Retinal pigment epithelial cell (primary cell): ENCODE measurements at regions not wholly inside any gene's neighbourhood (a gene's known extent, or its start where the extent isn't known, plus 50 kb on each side); places are given as distances from the start of the nearest gene placed in this dataset.

Experiments used
- DNase-seq: peaks from one replicate; pipeline ENCODE4 v3.0.0-alpha.2; 2010; ENCODE audit warnings: low read depth
- H3K4me3 ChIP-seq: 2 replicates; pipeline ENCODE4 v1.5.1; 2011; ENCODE audit warnings: mild to moderate bottlenecking, low read length, control low read depth, moderate library complexity
- TF ChIP-seq, protein P1 (sequence below): conservative IDR thresholded peaks from 2 replicates; pipeline ENCODE4 v1.5.1; 2011; ENCODE audit warnings: low read depth, low read length, control low read depth, inconsistent platforms

DNA sequence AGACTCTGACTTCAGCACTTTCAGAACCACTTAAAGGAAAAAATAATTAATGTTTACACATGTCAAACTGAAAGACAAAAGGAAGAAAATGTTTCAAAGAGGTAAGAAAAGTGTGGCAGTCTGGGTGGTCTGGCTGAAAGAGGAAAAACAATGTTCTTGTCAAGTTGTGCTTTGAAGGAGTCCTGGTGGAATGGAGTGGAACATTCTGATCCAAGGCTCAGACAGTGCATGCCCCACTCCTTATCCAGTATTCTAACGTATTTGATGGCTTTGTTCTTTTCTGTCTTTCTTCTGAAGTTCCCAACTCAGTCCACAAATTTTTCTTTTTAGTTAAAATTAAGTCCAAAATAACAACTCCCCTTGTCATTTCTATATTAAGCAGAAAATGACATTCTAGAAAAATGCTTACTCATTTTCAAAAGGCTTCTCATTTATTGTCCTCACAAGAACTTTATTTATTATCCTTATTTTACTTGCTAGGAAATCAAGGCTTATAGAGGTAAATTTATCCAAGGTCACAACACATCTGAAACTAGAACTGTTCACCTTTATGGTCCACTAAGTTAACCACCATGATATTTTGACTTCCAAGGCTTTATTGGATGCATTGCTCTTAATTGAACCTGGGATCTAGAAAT, 121.7 kb upstream of the NAP1L1 start:
- H3K4me3 ChIP-seq, result no peak overlapping the region
- TF ChIP-seq, protein P1, sequence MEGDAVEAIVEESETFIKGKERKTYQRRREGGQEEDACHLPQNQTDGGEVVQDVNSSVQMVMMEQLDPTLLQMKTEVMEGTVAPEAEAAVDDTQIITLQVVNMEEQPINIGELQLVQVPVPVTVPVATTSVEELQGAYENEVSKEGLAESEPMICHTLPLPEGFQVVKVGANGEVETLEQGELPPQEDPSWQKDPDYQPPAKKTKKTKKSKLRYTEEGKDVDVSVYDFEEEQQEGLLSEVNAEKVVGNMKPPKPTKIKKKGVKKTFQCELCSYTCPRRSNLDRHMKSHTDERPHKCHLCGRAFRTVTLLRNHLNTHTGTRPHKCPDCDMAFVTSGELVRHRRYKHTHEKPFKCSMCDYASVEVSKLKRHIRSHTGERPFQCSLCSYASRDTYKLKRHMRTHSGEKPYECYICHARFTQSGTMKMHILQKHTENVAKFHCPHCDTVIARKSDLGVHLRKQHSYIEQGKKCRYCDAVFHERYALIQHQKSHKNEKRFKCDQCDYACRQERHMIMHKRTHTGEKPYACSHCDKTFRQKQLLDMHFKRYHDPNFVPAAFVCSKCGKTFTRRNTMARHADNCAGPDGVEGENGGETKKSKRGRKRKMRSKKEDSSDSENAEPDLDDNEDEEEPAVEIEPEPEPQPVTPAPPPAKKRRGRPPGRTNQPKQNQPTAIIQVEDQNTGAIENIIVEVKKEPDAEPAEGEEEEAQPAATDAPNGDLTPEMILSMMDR, result no peak
- no peak for DNase-seq

DNA sequence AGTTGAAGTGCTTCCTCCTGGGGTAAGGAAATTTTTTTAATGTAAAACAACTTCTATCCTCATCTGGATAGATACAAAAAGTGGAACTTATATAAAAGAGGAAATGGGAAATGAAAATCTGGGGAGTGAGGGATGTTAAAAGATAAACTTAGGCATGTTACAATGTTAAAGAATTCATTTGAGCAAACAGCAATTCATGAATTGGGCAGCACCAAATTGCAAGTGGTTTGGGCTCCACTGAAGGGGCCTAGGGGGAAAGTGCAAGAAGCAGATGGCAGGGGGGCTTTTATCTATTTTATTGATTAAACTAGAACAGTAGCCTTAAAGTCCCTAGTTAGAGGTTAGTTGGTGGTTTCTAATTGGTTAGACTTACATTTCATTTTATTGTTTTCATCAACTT, 118.1 kb upstream of the NAP1L1 start:
- no peak for DNase-seq
- H3K4me3 ChIP-seq, result no peak overlapping the region
- TF ChIP-seq, protein P1, result no peak

DNA sequence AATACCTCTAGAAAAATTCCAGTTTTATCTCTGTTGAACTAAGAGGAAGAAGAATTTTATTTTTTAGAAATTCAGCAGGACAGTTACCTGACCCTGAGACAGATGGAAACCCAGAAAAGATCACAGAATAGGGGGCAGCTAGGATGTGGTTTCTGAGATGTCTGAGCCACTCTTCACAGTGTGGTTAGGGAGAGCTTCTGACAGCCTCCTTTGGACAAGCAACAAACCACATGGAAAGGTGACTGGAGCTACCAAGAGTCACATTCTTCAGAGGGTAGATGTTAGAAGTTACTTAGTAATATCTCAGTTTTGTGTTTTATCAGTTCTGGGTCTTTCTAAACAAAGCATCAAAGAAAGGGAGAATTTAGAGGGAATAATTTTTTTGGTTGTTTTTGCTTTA, 117.3 kb upstream of the NAP1L1 start:
- TF ChIP-seq, protein P1, result no peak
- H3K4me3 ChIP-seq, result no peak overlapping the region
- DNase-seq, result no peak

DNA sequence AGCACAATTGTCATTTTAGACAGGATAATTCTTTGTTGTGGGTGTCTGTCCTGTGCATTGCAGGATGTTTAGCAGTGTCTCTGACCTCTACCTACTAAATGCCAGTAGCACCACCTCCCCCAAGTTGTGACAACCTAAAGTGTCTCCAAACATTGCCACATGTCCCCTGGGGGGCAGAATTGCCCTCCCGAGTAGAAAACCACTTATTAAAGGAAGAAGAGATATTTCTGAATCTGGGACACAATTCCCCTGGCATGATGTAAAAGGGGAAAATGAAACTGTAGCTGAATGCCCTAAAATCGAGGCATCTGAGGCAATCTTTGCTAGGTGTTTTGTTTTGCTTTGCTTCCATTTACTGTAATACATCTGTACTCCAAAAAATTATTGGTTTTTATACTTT, 116.8 kb upstream of the NAP1L1 start:
- no peak overlapping the region for H3K4me3 ChIP-seq
- TF ChIP-seq, protein P1, result no peak
- no peak for DNase-seq

DNA sequence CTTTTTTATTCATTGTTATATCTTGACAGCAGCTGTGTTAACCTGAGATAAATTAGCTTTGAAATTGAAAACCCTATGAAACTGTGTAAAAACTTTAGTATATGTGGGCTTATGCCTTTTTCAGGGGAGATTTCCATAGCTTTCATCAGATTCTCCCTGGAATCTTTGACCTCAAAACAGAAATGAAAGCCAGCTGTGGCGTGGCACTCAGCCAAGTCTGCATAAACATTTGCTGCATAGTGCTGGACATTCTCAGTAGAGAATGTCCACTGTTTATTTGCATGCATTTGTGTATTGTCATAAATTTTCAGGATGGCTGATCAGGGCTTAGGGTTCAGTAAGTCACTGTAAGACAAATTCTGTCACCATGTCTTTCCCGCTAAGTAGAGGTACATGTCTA, 115.3 kb upstream of the NAP1L1 start:
- TF ChIP-seq, protein P1, result no peak
- no peak overlapping the region for H3K4me3 ChIP-seq
- DNase-seq, result no peak

DNA sequence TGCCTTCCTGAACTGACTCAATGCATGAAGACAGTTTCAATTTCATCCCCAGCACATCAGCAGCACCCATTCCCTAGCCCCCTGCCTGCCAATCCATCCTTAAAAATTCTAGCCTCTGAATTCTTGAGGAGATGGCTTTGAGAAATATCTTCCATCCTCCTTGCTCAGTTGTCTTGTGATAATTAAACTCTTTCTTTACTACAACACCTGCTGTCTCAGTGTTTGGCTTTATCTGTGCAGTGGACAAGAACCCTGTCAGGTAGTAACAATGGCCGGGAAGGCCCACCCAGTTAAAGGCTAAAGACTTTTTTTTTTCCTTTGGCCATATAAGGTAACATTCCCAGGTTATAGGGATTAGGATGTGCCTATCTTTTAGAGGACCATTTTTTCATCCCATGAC, 114.4 kb upstream of the NAP1L1 start:
- H3K4me3 ChIP-seq, result no peak overlapping the region
- TF ChIP-seq, protein P1, result no peak
- no peak for DNase-seq

DNA sequence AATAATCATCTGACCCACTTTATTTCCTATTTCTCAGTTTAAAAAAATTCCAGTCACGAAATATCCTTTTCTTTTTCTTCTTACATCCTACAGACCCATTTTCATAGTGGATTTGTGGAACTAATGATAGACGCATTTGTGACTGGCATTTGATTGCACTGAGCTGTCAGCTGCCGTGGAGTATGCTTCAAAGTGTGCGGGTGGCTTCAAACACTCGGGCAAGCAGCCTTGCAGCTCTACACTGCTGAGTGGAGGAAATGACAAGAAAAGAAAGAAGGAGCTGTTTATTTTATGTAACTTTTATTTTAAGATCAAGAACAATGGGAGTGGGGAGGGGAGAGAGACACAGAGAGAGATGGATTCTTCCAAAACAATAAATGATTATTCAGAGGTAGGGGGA, 112.8 kb upstream of the NAP1L1 start:
- H3K4me3 ChIP-seq, result no peak overlapping the region
- no peak for DNase-seq
- TF ChIP-seq, protein P1, result no peak
